ENCODE measurements at regions not wholly inside any gene's neighbourhood (a gene's known extent, or its start where the extent isn't known, plus 50 kb on each side); places are given as distances from the start of the nearest gene placed in this dataset.

GRCh38 chr22:27679693-27680488, 121.7 kb downstream of the MN1 start:
- DNase-seq, result no peak

DNA sequence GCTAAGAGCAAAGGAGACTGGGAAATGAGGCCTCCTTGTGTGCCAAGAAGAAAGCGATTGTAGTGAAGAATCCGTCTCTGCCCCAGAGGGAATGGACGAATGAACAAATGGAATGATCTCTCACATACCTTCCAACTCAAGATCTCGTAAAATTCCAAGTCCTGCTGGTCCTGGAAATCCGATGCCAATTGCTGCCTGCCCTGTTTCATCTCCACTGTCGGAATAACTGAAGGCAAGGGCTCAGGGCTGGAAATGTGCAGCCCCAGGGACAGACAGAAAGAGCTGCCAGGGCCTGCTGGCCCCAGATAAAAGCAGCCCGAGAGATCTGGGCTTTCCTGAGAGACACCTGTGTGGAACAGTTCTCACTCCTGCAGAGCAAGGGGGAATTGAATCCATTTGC, 120.9 kb downstream of the MN1 start:
- no peak for DNase-seq

- no peak for DNase-seq
Measured at GRCh38 chr22:27681037-27681436, 120.5 kb downstream of the MN1 start.

DNA sequence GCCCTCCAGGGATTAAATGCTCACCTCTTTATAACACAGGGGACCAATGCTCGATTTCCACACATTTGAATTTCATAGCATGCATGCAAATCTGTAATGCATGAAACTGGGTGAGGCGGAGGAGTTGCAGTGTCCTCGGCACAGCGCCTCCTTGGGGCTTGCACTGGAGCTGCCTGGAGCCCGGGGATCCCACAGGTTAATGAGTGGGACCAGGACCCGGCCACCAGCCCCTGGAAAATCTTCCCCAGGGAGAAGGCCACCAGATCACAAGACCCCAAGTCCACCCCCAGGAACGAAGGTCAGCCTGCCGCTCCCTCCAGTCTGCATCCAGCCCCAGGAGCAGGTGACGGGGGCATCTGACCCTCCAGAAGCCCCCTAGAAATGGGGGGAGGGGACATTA, 119.1 kb downstream of the MN1 start:
- DNase-seq, result no peak

DNA sequence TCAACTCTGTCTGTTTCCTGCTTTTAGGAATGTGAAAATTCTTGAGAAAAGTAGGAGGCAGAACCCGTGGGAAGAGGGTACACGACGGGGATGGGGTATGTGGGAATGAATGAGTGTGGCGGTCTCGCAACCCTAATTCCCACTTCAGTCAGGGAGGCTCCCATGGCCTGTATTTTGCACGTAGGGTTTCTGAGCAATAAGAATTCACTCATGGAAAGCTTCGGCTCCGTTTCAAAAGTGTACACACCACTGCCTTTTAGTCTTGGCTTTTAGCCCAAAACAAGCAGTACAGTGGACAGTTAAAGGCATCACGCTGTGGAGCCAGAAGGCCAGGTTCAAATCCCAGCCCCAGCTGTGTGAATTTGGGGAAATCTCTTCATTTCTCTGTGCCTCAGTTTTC, 116.7 kb downstream of the MN1 start:
- no peak for DNase-seq

DNA sequence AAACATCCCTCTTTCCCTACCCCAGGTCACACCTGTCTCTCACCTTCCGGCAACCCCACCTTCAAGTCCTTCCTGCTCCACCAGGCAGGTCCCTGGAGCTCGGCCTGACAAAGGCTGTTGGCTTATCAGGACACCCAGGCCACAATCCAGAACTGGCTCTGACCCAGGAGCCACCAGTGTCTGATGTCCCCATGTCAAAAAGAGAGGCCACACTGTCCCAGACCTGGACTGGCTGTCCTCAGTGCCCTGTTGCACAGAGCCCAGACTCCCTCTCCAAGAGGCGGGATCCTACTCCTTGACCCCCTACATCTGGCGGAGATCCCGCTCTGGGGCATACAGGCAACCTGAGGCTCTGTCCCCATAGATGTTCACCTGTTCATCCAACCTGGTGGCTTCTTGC, 116.0 kb downstream of the MN1 start:
- DNase-seq, result no peak

DNA sequence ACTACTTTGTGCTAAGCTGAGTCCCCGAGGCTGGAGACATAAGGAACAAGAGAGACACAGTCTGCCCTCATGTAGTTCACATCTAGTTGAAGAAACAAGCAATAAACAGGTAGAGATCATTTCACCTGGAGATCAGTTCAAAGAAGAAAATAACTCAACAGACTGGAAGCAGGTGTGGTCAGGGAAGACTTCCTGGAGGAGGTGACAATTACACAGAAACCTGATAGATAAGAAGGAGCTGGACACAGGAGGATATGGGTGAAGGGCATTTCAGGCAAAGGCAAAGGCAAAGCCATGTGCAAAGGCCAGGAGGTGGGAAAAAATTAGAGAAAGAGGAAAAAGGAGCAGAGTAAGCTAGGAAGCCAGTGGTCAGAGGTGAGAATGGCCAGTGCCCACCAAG, 115.6 kb downstream of the MN1 start:
- no peak for DNase-seq

DNA sequence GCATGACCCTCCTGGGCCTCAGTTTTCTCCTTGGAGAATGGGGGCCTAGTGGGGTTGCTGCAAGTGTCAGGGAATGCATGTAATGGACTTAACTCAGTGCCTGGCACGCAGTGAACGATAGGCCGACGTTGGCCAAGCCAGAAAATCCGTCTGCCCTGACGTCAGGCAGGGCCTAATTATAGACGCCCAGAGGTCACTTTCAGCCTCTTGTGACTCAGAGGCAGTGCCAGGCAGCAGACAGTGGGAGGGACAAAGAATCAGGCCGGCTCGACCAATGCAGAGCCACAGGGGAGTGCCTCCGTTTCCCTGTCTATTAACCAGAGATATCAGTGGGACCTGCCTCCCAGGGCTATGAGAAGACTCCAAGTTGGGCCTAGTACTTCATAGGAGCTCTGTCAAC, 115.0 kb downstream of the MN1 start:
- DNase-seq, result peak; percentile 50

DNA sequence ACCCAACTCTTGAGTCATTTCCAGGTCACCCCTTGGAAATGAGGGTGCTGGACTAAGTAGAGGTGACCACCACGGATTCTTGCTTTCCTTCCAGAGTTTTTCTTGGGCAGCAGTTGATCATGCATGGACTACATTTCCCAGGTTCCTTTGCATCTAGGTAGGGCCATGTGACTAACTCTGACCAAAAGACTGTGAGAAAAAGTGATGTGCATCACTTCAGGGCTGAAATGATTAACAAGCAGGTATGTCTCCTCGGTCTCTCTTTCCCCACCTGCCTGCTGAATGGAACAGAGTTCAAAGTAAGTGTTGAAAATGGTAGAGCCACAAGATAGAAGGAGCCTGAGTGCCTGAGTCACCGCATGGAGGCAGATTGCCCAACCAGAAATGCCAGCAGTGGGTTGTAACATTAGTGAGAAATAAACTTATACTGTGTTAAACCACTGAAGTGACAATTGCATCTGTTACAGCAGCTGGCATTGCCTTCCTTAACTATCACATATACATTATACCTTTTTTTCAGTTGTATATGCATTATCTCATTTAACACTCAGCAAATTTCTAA, 113.5 kb downstream of the MN1 start:
- peak; percentile 18 for DNase-seq

DNA sequence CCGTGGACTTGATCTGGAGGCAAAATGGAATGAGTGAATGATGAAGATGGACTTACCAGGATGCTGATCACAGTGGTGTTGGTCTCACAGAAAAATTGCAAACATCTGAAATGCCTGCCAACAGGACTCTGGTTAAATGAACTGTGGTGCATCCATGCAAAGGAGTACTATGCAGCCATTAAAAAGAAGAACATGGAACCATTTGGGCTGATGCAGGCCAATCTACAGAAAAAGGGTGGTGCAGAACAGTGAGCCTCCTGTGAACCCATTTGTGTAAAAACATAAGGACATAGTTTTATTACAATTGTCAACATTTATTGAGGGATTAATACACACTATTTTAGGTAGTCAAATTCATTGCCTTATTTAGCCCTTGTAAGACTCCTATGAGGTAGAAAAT, 111.9 kb downstream of the MN1 start:
- DNase-seq, result no peak

DNA sequence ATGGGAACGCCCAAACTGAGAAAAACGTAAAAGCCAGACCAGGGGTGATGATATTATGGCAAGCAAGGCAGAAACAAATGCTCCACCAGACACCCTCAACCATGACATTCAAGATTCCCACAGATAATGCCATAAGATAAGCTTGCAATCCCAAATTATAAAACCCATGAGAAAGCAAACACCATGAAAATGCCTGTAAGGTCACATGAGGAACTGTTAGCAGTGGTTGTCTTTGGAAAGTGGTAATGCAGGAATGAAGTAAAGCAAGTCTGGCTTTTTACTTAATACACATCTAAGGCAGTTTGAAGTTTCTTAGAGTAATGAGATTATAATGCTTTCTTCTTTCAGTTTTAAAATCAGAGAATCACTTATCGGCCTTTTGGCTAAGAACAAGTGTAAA, 111.0 kb downstream of the MN1 start:
- DNase-seq, result no peak

GRCh38 chr22:27692243-27692642, 109.3 kb downstream of the MN1 start:
- no peak for DNase-seq

- DNase-seq, result no peak
Measured at GRCh38 chr22:27695925-27696324, 105.6 kb downstream of the MN1 start.

DNA sequence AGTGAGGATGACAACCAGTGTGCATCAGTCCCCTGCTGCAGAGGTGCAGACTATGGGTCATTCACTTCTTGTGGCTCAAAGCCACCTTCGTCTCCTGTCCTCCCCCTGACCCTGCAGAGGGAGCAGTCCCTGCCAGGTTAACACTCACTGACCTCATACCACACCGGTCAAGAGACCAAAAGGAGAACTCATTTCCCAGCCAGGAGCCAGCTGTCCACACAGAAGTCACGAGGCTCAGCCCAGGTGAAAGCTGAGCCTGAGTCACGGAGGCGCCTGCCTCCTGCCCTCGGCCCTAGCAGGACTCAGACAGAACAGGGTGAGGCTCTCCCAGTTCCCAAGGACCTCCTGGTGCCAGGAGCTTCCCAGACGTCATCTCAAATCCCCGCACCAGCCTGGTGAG, 103.7 kb downstream of the MN1 start:
- DNase-seq, result no peak

All from MV-4-11 (cell line).